Transverse colon (tissue), 3 donors: ENCODE measurements at regions not wholly inside any gene's neighbourhood (a gene's known extent, or its start where the extent isn't known, plus 50 kb on each side); places are given as distances from the start of the nearest gene placed in this dataset.

ENCODE experiments used
- POLR2A ChIP-seq: fragments of 450-650 bp; IDR thresholded peaks from one replicate; pipeline ENCODE4 v1.6.1; 2016; ENCODE audit warnings: antibody characterized with exemption, mild to moderate bottlenecking, moderate library complexity
- TF ChIP-seq, protein P1 (sequence below), 5 experiments: fragments of 200-600 bp in 3 of 5; fragments of 450-650 bp in 2 of 5; sonication (generic) in 3 of 5; IDR thresholded peaks; 1 replicate in 2 of 5; 2 replicates in 3 of 5; pipeline ENCODE4 v1.5.1; 2016 to 2017; ENCODE audit warnings: antibody characterized with exemption in 5 of 5, inconsistent platforms in 3 of 5, mild to moderate bottlenecking in 2 of 5, moderate library complexity in 1 of 5

DNA sequence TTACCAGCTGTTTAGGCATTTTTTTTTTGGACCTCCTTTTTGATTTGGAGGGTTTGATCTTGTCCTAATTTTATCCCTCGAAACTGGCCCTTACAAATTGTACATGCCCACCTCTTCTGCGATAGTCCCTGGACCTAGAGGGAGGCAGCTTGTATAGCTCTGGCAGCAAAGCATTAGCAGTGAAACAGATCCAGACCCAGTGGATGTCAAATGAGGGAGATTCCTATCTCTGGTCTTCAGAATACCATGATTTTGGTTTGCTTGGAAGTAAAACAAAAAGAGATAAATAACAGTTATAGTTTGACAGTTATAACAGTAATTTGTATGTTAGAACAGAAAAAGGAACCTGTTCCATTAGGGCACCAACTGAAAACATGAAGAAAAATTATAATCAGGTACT lies 123.6 kb downstream of the MIS18A start:
- TF ChIP-seq, protein P1, sequence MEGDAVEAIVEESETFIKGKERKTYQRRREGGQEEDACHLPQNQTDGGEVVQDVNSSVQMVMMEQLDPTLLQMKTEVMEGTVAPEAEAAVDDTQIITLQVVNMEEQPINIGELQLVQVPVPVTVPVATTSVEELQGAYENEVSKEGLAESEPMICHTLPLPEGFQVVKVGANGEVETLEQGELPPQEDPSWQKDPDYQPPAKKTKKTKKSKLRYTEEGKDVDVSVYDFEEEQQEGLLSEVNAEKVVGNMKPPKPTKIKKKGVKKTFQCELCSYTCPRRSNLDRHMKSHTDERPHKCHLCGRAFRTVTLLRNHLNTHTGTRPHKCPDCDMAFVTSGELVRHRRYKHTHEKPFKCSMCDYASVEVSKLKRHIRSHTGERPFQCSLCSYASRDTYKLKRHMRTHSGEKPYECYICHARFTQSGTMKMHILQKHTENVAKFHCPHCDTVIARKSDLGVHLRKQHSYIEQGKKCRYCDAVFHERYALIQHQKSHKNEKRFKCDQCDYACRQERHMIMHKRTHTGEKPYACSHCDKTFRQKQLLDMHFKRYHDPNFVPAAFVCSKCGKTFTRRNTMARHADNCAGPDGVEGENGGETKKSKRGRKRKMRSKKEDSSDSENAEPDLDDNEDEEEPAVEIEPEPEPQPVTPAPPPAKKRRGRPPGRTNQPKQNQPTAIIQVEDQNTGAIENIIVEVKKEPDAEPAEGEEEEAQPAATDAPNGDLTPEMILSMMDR (IDR thresholded peaks at IDR 0.05): no peak
- no peak for TF ChIP-seq POLR2A
